ENCODE measurements at regions not wholly inside any gene's neighbourhood (a gene's known extent, or its start where the extent isn't known, plus 50 kb on each side); places are given as distances from the start of the nearest gene placed in this dataset.

GRCh38 chr17:71071837-71072236 lies 902.5 kb downstream of the KCNJ2 start:
- Histone ChIP-seq H3K36me3 (no peaks in the 10 kb centered on the region), H3K4me1 (ENCODE audit: control insufficient read depth in 1 of 2, insufficient read depth in 1 of 2, low read depth in 1 of 2, low read length in 1 of 2) (no peaks in the 10 kb centered on the region), H3K27me3 (no peaks in the 10 kb centered on the region), H3K4me3 (ENCODE audit: low read depth in 1 of 2, low read length in 1 of 2) (no peak overlapping the region), H3K9me3 (no peaks in the 10 kb centered on the region), H3K27ac (no peak overlapping the region)
- TF ChIP-seq CTCF (IDR thresholded peaks at IDR 0.05): no peak

GRCh38 chr17:71080937-71081336 lies 911.6 kb downstream of the KCNJ2 start:
- Histone ChIP-seq H3K9me3 (no peaks in the 10 kb centered on the region), H3K27ac (no peak overlapping the region), H3K27me3 (no peaks in the 10 kb centered on the region), H3K4me1 (ENCODE audit: control insufficient read depth in 1 of 2, insufficient read depth in 1 of 2, low read depth in 1 of 2, low read length in 1 of 2) (no peaks in the 10 kb centered on the region), H3K36me3 (no peaks in the 10 kb centered on the region), H3K4me3 (ENCODE audit: low read depth in 1 of 2, low read length in 1 of 2) (no peak overlapping the region)
- TF ChIP-seq CTCF (IDR thresholded peaks at IDR 0.05): no peak

DNA sequence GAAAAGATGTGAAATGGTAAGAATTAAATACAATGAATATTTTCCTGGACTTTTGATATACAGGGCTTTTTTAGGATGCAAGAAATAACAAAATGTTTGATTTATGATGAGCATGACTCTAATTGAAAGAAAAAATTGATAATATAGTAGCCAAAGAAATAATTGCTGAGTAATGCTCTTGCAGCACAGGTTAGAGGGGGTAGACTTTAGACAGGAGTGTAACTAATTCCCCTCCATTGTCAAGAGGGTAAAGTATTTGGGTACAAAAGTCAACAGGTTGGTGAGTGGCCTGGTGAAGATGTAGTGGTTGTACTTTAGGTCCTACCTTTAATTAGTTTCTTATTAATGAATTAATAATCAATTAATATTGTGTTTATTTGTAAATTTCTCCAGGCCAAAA lies 912.3 kb downstream of the KCNJ2 start:
- no peak overlapping the region for H3K27ac ChIP-seq
- no peaks in the 10 kb centered on the region for H3K27me3 ChIP-seq
- H3K9me3 ChIP-seq: no peaks in the 10 kb centered on the region
- no peaks in the 10 kb centered on the region for H3K4me1 ChIP-seq (ENCODE audit: control insufficient read depth in 1 of 2, insufficient read depth in 1 of 2, low read depth in 1 of 2, low read length in 1 of 2)
- no peak for TF ChIP-seq CTCF (IDR thresholded peaks at IDR 0.05)
- no peaks in the 10 kb centered on the region for H3K36me3 ChIP-seq
- H3K4me3 ChIP-seq (ENCODE audit: low read depth in 1 of 2, low read length in 1 of 2): no peak overlapping the region

DNA sequence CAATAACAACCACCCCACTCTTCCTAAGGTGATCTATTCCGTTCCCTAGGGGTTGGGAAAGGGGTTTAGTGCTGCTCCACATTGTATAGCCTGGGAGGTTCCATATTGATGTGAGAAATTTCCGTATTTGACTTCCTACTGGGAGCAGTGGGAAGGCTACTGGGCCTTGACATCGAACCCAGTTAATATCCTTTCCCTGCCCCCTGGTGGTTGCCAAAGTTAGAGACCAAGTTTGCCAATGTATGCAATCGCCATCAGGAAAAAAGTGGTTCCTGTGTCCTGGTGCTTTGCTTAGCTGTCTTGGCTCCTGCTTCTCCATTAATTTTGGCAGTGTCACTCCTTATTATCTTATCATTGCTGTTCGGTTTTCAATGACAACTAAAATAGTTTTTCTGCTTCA lies 914.9 kb downstream of the KCNJ2 start:
- TF ChIP-seq CTCF (IDR thresholded peaks at IDR 0.05): no peak
- H3K27ac ChIP-seq: no peak overlapping the region
- no peaks in the 10 kb centered on the region for H3K36me3 ChIP-seq
- H3K4me1 ChIP-seq (ENCODE audit: control insufficient read depth in 1 of 2, insufficient read depth in 1 of 2, low read depth in 1 of 2, low read length in 1 of 2): no peaks in the 10 kb centered on the region
- no peaks in the 10 kb centered on the region for H3K27me3 ChIP-seq
- H3K4me3 ChIP-seq (ENCODE audit: low read depth in 1 of 2, low read length in 1 of 2): no peak overlapping the region
- H3K9me3 ChIP-seq: no peaks in the 10 kb centered on the region

DNA sequence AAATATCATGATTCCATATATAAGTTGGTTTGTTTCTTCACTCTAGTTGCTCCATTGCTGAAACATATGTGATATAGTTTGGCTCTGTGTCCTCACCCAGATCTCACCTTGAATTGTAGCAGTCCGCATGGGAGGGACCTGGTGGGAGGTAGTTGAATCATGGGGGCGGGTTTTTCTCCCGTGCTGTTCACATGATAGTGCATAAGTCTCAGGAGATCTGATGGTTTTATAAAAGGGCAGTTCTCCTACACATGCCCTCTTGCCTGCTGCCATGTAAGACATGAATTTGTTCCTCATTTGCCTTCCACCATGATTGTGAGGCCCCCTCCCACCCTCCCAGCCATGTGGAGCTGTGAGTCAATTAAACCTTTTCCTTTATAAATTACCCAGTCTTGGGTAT lies 915.5 kb downstream of the KCNJ2 start:
- Histone ChIP-seq H3K27ac (no peak overlapping the region), H3K9me3 (no peaks in the 10 kb centered on the region), H3K4me3 (ENCODE audit: low read depth in 1 of 2, low read length in 1 of 2) (no peak overlapping the region), H3K27me3 (no peaks in the 10 kb centered on the region), H3K36me3 (no peaks in the 10 kb centered on the region), H3K4me1 (ENCODE audit: control insufficient read depth in 1 of 2, insufficient read depth in 1 of 2, low read depth in 1 of 2, low read length in 1 of 2) (no peaks in the 10 kb centered on the region)
- TF ChIP-seq CTCF (IDR thresholded peaks at IDR 0.05): no peak
